NCI-H1105 treated with DMSO at 0.1 percent for 48 hours (cell line): ENCODE measurements at regions not wholly inside any gene's neighbourhood (a gene's known extent, or its start where the extent isn't known, plus 50 kb on each side); places are given as distances from the start of the nearest gene placed in this dataset.
"Not testable (repeated sequence)": the region's sequence is repeated elsewhere in the genome, so short reads cannot be mapped to it uniquely, and the experiment has no call there.

Source experiments
- DNase-seq: peaks from one replicate; lab custom pipeline; 2025; lab: John Stamatoyannopoulos, UW

DNA sequence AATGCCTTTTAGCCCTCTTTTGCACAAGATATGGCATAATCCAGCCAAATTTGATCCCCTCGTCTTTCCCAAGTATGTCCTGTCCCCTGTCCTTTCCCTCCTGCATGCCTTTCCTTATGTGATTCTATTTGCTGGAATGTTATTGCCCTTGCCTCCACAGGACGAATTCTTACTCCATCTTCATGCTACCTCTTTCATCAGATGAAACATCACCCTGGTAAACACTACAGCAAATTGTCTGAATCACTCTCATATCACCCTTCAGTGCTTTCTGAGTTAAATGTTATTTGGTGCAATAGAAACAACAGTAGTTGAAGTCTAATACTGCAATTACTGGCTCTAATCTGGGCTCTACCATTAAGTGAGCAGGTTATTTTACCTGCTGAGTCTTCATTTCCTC, 52.2 kb upstream of the FAT1 start:
- DNase-seq, result no peak

- DNase-seq, result no peak
Measured at GRCh38 chr4:186778134-186778533, 54.5 kb upstream of the FAT1 start.

GRCh38 chr4:186780291-186781031, 56.8 kb upstream of the FAT1 start:
- no peak for DNase-seq

GRCh38 chr4:186781032-186781917, 57.6 kb upstream of the FAT1 start:
- no peak for DNase-seq

GRCh38 chr4:186782302-186782701, 58.6 kb upstream of the FAT1 start:
- DNase-seq, result no peak

DNA sequence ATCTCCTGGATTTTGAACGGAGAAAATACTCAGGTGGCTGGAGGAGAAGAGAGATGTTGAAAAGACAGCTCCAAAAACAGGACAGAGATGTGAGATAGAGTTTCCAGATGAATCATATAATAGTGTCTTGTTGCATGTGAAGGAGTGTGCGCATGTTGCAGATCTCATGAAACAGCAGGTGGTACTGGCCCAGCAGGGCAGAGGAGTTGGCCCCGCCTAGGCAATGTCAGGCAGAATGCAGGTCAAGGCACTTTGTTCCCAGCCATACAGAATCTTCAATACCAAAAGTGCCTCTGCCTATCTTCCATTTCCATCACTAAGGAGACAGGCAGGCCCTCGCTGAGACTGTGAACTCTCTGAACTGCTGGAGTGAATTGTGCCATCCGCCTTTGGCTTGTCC, 63.9 kb upstream of the FAT1 start:
- no peak for DNase-seq

- no peak for DNase-seq
Measured at GRCh38 chr4:186789651-186790050, 66.0 kb upstream of the FAT1 start.

GRCh38 chr4:186790630-186791029, 67.0 kb upstream of the FAT1 start:
- DNase-seq, result no peak

DNA sequence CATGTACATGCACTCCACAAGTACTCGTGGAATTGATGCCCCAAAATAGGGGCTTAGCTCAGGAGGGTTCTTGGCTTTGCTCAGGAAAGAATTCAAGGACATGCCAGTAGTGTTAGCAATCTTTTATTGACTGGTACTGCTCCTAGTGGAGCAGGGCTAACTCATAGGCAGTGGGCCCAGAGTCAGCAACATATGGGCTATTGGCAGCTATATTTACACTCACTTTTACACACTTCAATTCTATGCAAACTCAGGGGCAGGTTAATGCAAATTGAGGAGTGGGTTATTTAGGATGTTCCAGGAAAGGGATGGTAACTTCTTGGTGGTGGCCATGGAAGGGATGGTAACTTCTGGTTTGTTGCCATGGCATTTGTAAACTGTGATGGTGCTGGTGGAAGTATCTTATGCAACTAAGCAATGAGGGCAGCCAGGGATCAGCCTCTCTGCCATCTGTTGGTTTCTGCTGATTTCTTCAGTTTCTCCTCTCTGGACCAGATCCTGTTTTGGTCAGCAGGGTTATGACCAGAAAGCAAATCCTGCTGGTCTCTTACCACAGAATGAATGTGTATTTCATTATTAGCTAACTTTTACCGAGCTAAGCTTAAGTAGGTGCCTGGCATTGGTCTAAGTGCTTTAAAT, 69.2 kb upstream of the FAT1 start:
- no peak for DNase-seq

- DNase-seq, result no peak
Measured at GRCh38 chr4:186798951-186799659, 75.4 kb upstream of the FAT1 start.

GRCh38 chr4:186805020-186805820, 81.6 kb upstream of the FAT1 start:
- DNase-seq, result no peak

- DNase-seq, result not testable (repeated sequence)
Measured at GRCh38 chr4:186805917-186806316, 82.3 kb upstream of the FAT1 start.

GRCh38 chr4:186806679-186807421, 83.2 kb upstream of the FAT1 start:
- DNase-seq, result no peak

GRCh38 chr4:186807808-186808629, 84.4 kb upstream of the FAT1 start:
- no peak for DNase-seq

- DNase-seq, result no peak
Measured at GRCh38 chr4:186808630-186809018, 85.0 kb upstream of the FAT1 start.

DNA sequence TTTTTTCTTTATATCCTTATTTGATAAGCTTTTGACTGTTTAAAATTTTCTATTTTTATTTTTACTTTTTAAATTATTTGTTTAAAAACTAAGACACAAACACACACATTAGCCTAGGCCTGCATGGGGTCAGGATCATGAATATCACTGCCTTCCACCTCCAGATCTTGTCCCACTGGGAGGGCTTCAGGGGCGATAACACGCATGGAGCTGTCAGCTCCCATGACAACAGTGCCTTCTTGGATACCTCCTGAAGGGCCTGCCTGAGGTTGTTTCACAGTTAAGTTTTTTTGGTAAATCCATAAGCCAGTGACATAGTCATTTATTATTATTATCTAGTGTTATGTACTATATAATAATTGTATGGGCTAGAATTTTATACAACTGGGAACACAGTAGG, 85.4 kb upstream of the FAT1 start:
- DNase-seq, result no peak

DNA sequence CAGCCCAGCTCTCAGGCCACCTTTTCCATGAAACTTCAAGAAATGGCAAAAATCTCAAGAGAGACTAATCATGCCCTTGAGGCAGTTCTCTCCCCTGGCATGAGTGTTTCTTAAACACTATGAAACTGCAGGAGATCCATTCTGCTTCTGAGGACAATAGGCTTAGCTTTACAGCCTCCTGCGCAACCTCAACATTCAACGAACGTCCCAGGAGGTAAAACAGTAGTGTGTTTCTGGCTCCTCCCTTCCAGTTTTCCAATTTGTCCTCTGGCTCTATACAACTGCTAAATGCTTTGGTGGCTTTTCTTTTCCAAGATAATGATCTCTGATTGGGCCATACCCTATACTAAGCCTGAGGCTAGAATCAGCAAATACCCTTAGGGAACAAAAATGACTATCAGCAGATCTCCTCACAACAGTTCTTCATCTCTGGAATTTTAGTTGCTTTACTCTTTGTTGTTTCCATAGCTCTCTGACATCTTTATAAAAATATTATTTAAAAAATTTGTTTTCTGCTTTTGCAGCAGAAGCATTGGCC, 87.0 kb upstream of the FAT1 start:
- DNase-seq, result no peak

DNA sequence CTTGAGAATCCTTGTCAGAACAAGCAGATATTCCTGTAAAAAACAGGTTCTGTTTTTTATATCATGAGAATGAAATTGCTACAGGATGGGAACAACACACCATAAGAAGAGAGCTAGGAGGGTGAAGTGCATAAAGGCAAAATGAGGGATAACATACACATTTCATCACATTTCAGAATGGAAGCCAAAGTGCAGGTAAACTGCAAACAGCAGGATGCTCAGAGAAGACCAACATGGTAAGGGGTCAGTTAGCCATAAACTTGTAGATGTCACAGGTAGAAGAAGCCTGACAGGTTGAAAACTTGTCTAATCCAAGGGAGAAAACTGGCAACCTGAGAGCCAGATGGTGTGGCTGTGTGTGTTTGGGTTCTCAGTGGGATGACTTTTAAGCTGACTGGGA, 88.9 kb upstream of the FAT1 start:
- DNase-seq, result no peak

- no peak for DNase-seq
Measured at GRCh38 chr4:186813377-186814068, 89.9 kb upstream of the FAT1 start.
